ENCODE measurements at regions not wholly inside any gene's neighbourhood (a gene's known extent, or its start where the extent isn't known, plus 50 kb on each side); places are given as distances from the start of the nearest gene placed in this dataset.

- H3K4me3 ChIP-seq (ENCODE audit: low read depth, low read length) = no peak overlapping the region
- DNase-seq (ENCODE audit: low read depth) = no peak
- TF ChIP-seq, protein P1, sequence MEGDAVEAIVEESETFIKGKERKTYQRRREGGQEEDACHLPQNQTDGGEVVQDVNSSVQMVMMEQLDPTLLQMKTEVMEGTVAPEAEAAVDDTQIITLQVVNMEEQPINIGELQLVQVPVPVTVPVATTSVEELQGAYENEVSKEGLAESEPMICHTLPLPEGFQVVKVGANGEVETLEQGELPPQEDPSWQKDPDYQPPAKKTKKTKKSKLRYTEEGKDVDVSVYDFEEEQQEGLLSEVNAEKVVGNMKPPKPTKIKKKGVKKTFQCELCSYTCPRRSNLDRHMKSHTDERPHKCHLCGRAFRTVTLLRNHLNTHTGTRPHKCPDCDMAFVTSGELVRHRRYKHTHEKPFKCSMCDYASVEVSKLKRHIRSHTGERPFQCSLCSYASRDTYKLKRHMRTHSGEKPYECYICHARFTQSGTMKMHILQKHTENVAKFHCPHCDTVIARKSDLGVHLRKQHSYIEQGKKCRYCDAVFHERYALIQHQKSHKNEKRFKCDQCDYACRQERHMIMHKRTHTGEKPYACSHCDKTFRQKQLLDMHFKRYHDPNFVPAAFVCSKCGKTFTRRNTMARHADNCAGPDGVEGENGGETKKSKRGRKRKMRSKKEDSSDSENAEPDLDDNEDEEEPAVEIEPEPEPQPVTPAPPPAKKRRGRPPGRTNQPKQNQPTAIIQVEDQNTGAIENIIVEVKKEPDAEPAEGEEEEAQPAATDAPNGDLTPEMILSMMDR (IDR thresholded peaks at IDR 0.05; ENCODE audit: control insufficient read depth, extremely low read depth, insufficient read depth) = no peak
Measured at GRCh38 chr12:73414926-73415325, 1122.7 kb upstream of the ATXN7L3B start.

DNA sequence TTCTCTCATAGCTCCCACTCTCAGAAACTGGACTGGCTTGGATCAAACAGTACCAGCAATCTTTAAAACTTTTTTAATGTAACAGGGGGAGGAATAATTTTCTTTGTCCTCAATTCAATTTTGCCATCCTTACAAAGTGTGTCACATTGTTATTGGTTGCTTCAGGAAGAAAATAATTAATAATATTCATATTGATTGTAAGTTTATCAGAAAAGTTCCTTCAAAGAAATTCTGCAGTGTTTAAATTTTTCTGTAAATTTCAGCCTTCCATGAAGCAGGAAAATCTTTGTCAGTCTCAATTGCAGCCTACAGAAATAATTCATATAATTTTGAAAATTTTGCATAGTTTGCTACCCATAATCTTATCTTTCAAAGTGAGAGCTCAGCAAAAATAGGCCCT is 1119.1 kb upstream of the ATXN7L3B start:
- TF ChIP-seq, protein P1 (IDR thresholded peaks at IDR 0.05; ENCODE audit: control insufficient read depth, extremely low read depth, insufficient read depth) = no peak

GRCh38 chr12:73421832-73422231 is 1115.8 kb upstream of the ATXN7L3B start:
- no peak for DNase-seq (ENCODE audit: low read depth)
- no peak overlapping the region for H3K4me3 ChIP-seq (ENCODE audit: low read depth, low read length)
- TF ChIP-seq, protein P1 (IDR thresholded peaks at IDR 0.05; ENCODE audit: control insufficient read depth, extremely low read depth, insufficient read depth) = no peak

More for the DNA sequence above, 1119.1 kb upstream of the ATXN7L3B start:
- H3K4me3 ChIP-seq (ENCODE audit: low read depth, low read length) = no peak overlapping the region
- DNase-seq (ENCODE audit: low read depth) = no peak

DNA sequence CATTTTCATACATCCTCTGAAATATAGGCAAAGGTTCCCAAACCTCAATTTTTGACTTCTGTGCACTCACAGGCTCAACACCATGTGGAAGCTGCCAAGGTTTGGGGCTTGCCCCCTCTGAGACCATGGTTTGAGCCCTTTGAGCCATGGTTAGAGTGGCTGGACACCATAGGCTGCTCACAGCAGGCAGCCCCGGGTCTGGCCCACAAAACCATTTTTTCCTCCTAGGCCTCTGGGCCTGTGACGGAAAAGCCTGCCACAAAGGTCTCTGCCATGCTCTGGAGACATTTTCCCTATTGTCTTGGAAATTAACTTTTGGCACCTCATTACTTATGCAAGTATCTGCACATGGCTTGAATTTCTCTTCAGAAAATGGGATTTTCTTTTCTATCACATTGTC is 1113.2 kb upstream of the ATXN7L3B start:
- DNase-seq (ENCODE audit: low read depth) = no peak
- TF ChIP-seq, protein P1 (IDR thresholded peaks at IDR 0.05; ENCODE audit: control insufficient read depth, extremely low read depth, insufficient read depth) = no peak
- H3K4me3 ChIP-seq (ENCODE audit: low read depth, low read length) = no peak overlapping the region

DNA sequence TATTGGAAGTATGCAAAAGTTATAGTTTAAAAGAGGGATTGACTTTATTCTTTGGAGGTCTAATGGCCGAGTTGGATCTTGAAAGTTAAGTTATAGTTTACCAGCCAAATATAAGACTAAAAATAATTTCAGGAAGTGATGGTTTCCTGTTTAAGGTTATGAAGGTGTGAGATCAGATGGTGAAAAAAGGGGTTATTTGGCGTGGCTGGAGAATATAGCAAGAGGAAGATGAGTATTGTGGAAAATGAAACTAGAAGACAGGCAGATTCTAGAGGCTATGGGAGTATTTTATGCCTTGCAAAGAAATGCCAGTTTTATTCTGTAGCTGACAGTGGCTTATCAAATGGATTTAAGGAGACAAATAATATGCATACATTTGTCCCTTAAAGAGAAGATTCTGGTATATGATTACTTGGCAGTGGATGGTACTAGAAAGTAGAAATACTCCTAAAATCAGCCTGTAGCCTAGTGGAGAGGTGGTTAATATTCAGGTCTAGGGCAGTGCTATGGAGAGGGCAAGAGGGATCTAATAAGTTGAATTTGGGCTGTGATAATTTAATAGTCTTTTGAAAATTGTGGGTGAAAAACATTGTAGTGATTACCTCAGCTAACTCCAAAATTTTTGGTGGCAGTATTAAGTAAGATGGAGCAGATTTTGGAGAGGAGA is 1091.8 kb upstream of the ATXN7L3B start:
- no peak for DNase-seq (ENCODE audit: low read depth)
- TF ChIP-seq, protein P1 (IDR thresholded peaks at IDR 0.05; ENCODE audit: control insufficient read depth, extremely low read depth, insufficient read depth) = no peak
- H3K4me3 ChIP-seq (ENCODE audit: low read depth, low read length) = no peak overlapping the region

DNA sequence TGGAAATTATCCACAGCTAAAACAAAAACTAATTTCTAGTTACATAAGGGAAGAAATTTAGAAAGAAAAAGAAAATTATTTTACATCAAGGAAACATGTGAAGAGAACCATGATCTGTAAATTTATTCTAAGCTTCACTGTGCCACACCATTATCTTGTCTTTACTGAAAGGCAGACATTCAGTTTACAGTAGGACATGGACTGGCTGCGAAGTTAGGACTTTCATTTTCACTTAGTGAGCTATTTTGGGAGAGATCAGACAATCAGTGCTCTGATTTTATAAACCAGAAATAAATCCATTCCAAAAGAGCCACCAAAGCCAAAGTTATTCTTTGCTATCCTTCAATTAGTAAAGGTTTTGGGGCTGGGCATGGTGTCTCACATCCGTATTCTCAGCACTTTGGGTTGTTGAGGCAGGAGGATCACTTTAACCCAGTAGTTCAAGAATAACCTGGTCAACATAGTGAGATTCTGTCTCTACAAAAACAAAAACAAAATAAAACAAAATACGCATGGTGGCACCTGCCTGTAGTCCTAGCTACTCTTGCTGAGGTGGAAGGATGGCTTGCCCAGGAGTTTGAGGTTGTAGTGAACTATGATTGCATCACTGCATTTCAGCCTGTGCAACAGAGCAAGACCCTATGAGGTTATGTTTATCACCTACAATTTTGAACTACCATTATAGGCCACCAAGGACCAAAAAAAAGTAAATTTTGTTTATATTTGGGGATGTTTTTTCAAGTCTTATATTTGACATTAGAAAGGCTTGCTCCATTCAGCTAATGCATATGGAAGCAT is 1084.8 kb upstream of the ATXN7L3B start:
- no peak for DNase-seq (ENCODE audit: low read depth)
- no peak overlapping the region for H3K4me3 ChIP-seq (ENCODE audit: low read depth, low read length)
- TF ChIP-seq, protein P1 (IDR thresholded peaks at IDR 0.05; ENCODE audit: control insufficient read depth, extremely low read depth, insufficient read depth) = no peak

All from LNCaP clone FGC (cell line).